HepG2 (cell line): ENCODE measurements at regions not wholly inside any gene's neighbourhood (a gene's known extent, or its start where the extent isn't known, plus 50 kb on each side); places are given as distances from the start of the nearest gene placed in this dataset.

Experiments
- ATAC-seq: fragments of 200-7000 bp; cut with Tn5 transposase; 3 replicates; pipeline ENCODE4 v1.9.1; 2020; ENCODE audit warnings: mild to moderate bottlenecking, moderate library complexity
- BruUV-seq: library from RNA; stranded (reverse); fragments of 400-500 nt; replicated peaks from 2 replicates; lab custom pipeline; 2021; lab: Mats Ljungman, UMichigan
- CTCF ChIA-PET: fragments of 300-600 bp; formaldehyde crosslinking; extraction: SDS; loops from one replicate; lab custom pipeline; 2021; ENCODE audit warnings: low total read pairs, inconsistent platforms, low intra/inter-chr PET ratio; lab: Yijun Ruan, JAX
- POLR2A ChIA-PET: fragments of 350-600 bp; sonication (Branson Sonifier 250); formaldehyde crosslinking; loops from one replicate; lab custom pipeline; 2020; ENCODE audit warnings: antibody characterized with exemption, inconsistent platforms; lab: Yijun Ruan, JAX
- DNase-seq: peaks from one replicate; pipeline ENCODE4 v3.0.0-alpha.2; 2015; ENCODE audit warnings: low spot score
- FAIRE-seq: peaks from 3 replicates; lab custom pipeline; 2011; peaks lifted over from hg19 to GRCh38; lab: Jason Lieb, UNC
- H2AFZ ChIP-seq: one replicate; pipeline ENCODE4 v1.6.1; 2011; ENCODE audit warnings: low read length, inconsistent platforms
- H3K27ac ChIP-seq: fragments of 300-600 bp; 3 replicates; pipeline ENCODE4 v1.8.0; 2011; ENCODE audit warnings: mixed run types, mild to moderate bottlenecking, mixed read lengths, low read length, inconsistent platforms; ENCODE audit not compliant: insufficient read depth; ENCODE audit errors: extremely low read length
- H3K27me3 ChIP-seq, 2 experiments: fragments of 200-600 bp in 1 of 2; 2 replicates in 1 of 2; 3 replicates in 1 of 2; pipeline versions ENCODE4 v1.6.0 to v1.8.0; 2011; ENCODE audit warnings: low read length in 2 of 2, mild to moderate bottlenecking in 2 of 2, moderate library complexity in 2 of 2, inconsistent platforms in 1 of 2; ENCODE audit not compliant: insufficient read depth in 2 of 2, control insufficient read depth in 1 of 2
- H3K36me3 ChIP-seq, 2 experiments: fragments of 200-600 bp in 1 of 2; replicated peaks in 1 of 2; 2 replicates in 1 of 2; 3 replicates in 1 of 2; pipeline versions ENCODE4 v1.5.1 to v1.8.0; 2011; ENCODE audit warnings: low read length in 2 of 2, inconsistent platforms in 1 of 2; ENCODE audit not compliant: insufficient read depth in 2 of 2, control insufficient read depth in 1 of 2
- H3K4me1 ChIP-seq: 2 replicates; pipeline ENCODE4 v1.5.1; 2012; ENCODE audit warnings: low read length, inconsistent platforms; ENCODE audit not compliant: insufficient read depth
- H3K4me2 ChIP-seq: 2 replicates; pipeline ENCODE4 v1.6.0; 2011; ENCODE audit warnings: low read depth, low read length, inconsistent platforms
- H3K4me3 ChIP-seq, 3 experiments: fragments of 200-600 bp in 1 of 3; sonication (generic), shearing (Covaris generic) in 1 of 3; replicated peaks in 1 of 3; 2 replicates each; pipeline ENCODE4 v1.5.1; 2011 to 2016; ENCODE audit warnings: low read length in 3 of 3, inconsistent platforms in 2 of 3, low read depth in 2 of 3, mild to moderate bottlenecking in 2 of 3, control low read depth in 1 of 3, mixed read lengths in 1 of 3; ENCODE audit not compliant: insufficient read depth in 1 of 3
- H3K79me2 ChIP-seq: one replicate; pipeline ENCODE4 v1.6.1; 2011; ENCODE audit warnings: low read length, inconsistent platforms; ENCODE audit not compliant: insufficient read depth
- H3K9ac ChIP-seq: 2 replicates; pipeline ENCODE4 v1.6.0; 2011; ENCODE audit warnings: mild to moderate bottlenecking, low read depth, low read length, inconsistent platforms; ENCODE audit not compliant: insufficient read depth
- H3K9me3 ChIP-seq: 2 replicates; pipeline ENCODE4 v1.5.1; 2012; ENCODE audit warnings: mild to moderate bottlenecking, low read length
- H4K20me1 ChIP-seq: 2 replicates; pipeline ENCODE4 v1.6.0; 2011; ENCODE audit warnings: inconsistent platforms, mild to moderate bottlenecking, low read length, moderate library complexity; ENCODE audit not compliant: insufficient read depth
- BCLAF1 ChIP-seq: fragments of 450-650 bp; IDR thresholded peaks from 2 replicates; pipeline ENCODE4 v1.6.1; 2017; ENCODE audit warnings: mild to moderate bottlenecking
- GATA4 ChIP-seq: sonication (generic); IDR thresholded peaks from 2 replicates; pipeline ENCODE4 v1.6.1; 2016; ENCODE audit warnings: antibody characterized with exemption, low read depth, borderline replicate concordance
- MAF1 ChIP-seq: sonication (generic); formaldehyde crosslinking; IDR thresholded peaks from 2 replicates; pipeline ENCODE4 v1.5.0; 2020; ENCODE audit warnings: missing genetic modification reagents, borderline replicate concordance
- MATR3 ChIP-seq: sonication (generic); formaldehyde crosslinking; IDR thresholded peaks from 2 replicates; pipeline ENCODE4 v1.4.0; 2020; ENCODE audit warnings: missing genetic modification reagents
- MBNL3 ChIP-seq: fragments of 250-450 bp; sonication (Bioruptor Pico); conservative IDR thresholded peaks from 2 replicates; pipeline ENCODE4 v1.8.0; 2022; ENCODE audit warnings: mild to moderate bottlenecking, inconsistent platforms
- MEIS2 ChIP-seq: sonication (generic); formaldehyde crosslinking; IDR thresholded peaks from 2 replicates; pipeline ENCODE4 v1.9.0; 2021; ENCODE audit warnings: mild to moderate bottlenecking, missing genetic modification reagents
- NCOA5 ChIP-seq: sonication (generic); formaldehyde crosslinking; IDR thresholded peaks from 2 replicates; pipeline ENCODE4 v1.4.0; 2020; ENCODE audit warnings: missing genetic modification reagents
- SALL2 ChIP-seq: sonication (generic); formaldehyde crosslinking; IDR thresholded peaks from 2 replicates; pipeline ENCODE4 v1.8.1; 2023; ENCODE audit warnings: mild to moderate bottlenecking, missing genetic modification reagents, inconsistent platforms
- TAF15 ChIP-seq: fragments of 200-400 bp; formaldehyde crosslinking; IDR thresholded peaks from one replicate; pipeline ENCODE4 v1.6.1; 2018; ENCODE audit warnings: mild to moderate bottlenecking, low read depth, low read length; ENCODE audit not compliant: poor library complexity, severe bottlenecking
- ZNF333 ChIP-seq: sonication (generic); formaldehyde crosslinking; IDR thresholded peaks from 2 replicates; pipeline ENCODE4 v1.4.0; 2020; ENCODE audit warnings: mild to moderate bottlenecking, missing genetic modification reagents, borderline replicate concordance
- ZNF704 ChIP-seq: sonication (generic); formaldehyde crosslinking; IDR thresholded peaks from 2 replicates; pipeline ENCODE4 v1.8.1; 2023; ENCODE audit warnings: mild to moderate bottlenecking, inconsistent platforms, moderate library complexity, missing genetic modification reagents, borderline replicate concordance
- WGBS: methylation state at CpG from one replicate; pipeline ENCODE4 v1.1.6; 2017; ENCODE audit warnings: low lambda C conversion rate; 5-methylcytosine and 5-hydroxymethylcytosine counted together
- in situ Hi-C: cut with HindIII; loops from 2 replicates; pipeline ENCODE4 v1.10.0; 2017; ENCODE audit warnings: low pct_unique_long_range_greater_than_20kb; ENCODE audit not compliant: extremely low pct_ligation_motif_present
- intact Hi-C: fragments of 100-400 bp; cut with micrococcal nuclease; formaldehyde crosslinking; loops from one replicate; pipeline ENCODE4 v1.10.0; 2022; ENCODE audit not compliant: unreplicated experiment
- TF ChIP-seq, protein P1 (sequence below): sonication (generic); formaldehyde crosslinking; IDR thresholded peaks from 2 replicates; pipeline ENCODE4 v1.5.1; 2020; ENCODE audit warnings: missing genetic modification reagents, mild to moderate bottlenecking, borderline replicate concordance

DNA sequence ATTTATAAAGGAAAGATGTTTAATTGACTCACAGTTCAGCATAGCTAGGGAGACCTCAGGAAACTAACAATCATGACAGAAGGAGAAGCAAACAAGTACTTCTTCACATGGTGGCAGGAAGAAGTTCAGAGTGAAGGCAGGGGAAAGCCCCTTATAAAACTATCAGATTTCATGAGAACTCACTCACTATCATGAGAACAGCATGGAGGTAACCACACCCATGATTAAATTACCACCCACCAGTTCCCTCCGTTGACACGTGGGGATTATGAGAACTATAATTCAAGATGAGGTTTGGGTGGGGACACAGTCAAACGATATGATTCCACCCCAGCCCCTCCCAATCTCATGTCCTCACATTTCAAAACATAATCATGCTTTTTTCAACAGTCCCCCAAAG, 124.2 kb upstream of the PCGF5 start:
- ChIA-PET POLR2A (no interaction called here), CTCF (no interaction called here)
- Histone ChIP-seq H3K4me3 (no peak overlapping the region), H3K27me3 (no peaks in the 10 kb centered on the region), H3K9ac (no peak overlapping the region), H3K79me2 (no peaks in the 10 kb centered on the region), H3K36me3 (no peaks in the 10 kb centered on the region), H3K4me2 (no peak overlapping the region), H3K4me1 (no peaks in the 10 kb centered on the region), H3K27ac (no peak overlapping the region), H2AFZ (no peak overlapping the region), H3K9me3 (peaks cover 35% of the 10 kb centered on the region), H4K20me1 (no peaks in the 10 kb centered on the region)
- in situ Hi-C loops: no loop called here
- no peak for DNase-seq
- BruUV-seq: no TSS peak
- 27% methylated on average over 3 of the region's 3 CpGs for WGBS
- ATAC-seq: no peak
- intact Hi-C loops: no loop called here
- no peak for TF ChIP-seq ZNF333 (CRISPR knock-in tag)
- no peak for TF ChIP-seq MAF1 (CRISPR knock-in tag)
- TF ChIP-seq MBNL3 (CRISPR knock-in tag): no peak
- no peak for TF ChIP-seq MEIS2 (CRISPR knock-in tag)
- no peak for TF ChIP-seq ZNF704 (CRISPR knock-in tag)
- TF ChIP-seq BCLAF1: no peak
- TF ChIP-seq MATR3 (CRISPR knock-in tag): no peak
- TF ChIP-seq NCOA5 (CRISPR knock-in tag): no peak
- TF ChIP-seq GATA4: no peak
- TF ChIP-seq, protein P1, sequence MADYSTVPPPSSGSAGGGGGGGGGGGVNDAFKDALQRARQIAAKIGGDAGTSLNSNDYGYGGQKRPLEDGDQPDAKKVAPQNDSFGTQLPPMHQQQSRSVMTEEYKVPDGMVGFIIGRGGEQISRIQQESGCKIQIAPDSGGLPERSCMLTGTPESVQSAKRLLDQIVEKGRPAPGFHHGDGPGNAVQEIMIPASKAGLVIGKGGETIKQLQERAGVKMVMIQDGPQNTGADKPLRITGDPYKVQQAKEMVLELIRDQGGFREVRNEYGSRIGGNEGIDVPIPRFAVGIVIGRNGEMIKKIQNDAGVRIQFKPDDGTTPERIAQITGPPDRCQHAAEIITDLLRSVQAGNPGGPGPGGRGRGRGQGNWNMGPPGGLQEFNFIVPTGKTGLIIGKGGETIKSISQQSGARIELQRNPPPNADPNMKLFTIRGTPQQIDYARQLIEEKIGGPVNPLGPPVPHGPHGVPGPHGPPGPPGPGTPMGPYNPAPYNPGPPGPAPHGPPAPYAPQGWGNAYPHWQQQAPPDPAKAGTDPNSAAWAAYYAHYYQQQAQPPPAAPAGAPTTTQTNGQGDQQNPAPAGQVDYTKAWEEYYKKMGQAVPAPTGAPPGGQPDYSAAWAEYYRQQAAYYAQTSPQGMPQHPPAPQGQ (CRISPR knock-in tag): no peak
- no peak for TF ChIP-seq SALL2
- no peak for TF ChIP-seq TAF15
- no peak for FAIRE-seq
